ENCODE measurements at regions not wholly inside any gene's neighbourhood (a gene's known extent, or its start where the extent isn't known, plus 50 kb on each side); places are given as distances from the start of the nearest gene placed in this dataset.

GRCh38 chr7:114755856-114756255, 166.0 kb upstream of the MDFIC start:
- Histone ChIP-seq H3K9me3 (ENCODE audit: control insufficient read depth, insufficient read depth, low read length) (no peaks in the 10 kb centered on the region), H3K27me3 (ENCODE audit: control insufficient read depth, insufficient read depth, low read length) (no peaks in the 10 kb centered on the region; the same call in 1 of the 2 replicates), H3K4me3 (ENCODE audit: low read depth, low read length) (no peak overlapping the region), H3K36me3 (ENCODE audit: control insufficient read depth, insufficient read depth, low read length) (no peaks in the 10 kb centered on the region), H3K4me1 (ENCODE audit: control insufficient read depth, insufficient read depth, low read length) (no peaks in the 10 kb centered on the region), H3K27ac (ENCODE audit: low read depth, low read length) (no peak overlapping the region), H3K9ac (ENCODE audit: low read depth, low read length) (no peak overlapping the region)

- no peaks in the 10 kb centered on the region; the same call in 1 of the 2 replicates for H3K27me3 ChIP-seq (ENCODE audit: control insufficient read depth, insufficient read depth, low read length)
- no peak overlapping the region for H3K9ac ChIP-seq (ENCODE audit: low read depth, low read length)
- no peaks in the 10 kb centered on the region for H3K36me3 ChIP-seq (ENCODE audit: control insufficient read depth, insufficient read depth, low read length)
- no peak overlapping the region for H3K27ac ChIP-seq (ENCODE audit: low read depth, low read length)
- H3K4me1 ChIP-seq (ENCODE audit: control insufficient read depth, insufficient read depth, low read length) = no peaks in the 10 kb centered on the region
- H3K9me3 ChIP-seq (ENCODE audit: control insufficient read depth, insufficient read depth, low read length) = no peaks in the 10 kb centered on the region
- no peak overlapping the region for H3K4me3 ChIP-seq (ENCODE audit: low read depth, low read length)
Measured at GRCh38 chr7:114758661-114759227, 163.2 kb upstream of the MDFIC start.

DNA sequence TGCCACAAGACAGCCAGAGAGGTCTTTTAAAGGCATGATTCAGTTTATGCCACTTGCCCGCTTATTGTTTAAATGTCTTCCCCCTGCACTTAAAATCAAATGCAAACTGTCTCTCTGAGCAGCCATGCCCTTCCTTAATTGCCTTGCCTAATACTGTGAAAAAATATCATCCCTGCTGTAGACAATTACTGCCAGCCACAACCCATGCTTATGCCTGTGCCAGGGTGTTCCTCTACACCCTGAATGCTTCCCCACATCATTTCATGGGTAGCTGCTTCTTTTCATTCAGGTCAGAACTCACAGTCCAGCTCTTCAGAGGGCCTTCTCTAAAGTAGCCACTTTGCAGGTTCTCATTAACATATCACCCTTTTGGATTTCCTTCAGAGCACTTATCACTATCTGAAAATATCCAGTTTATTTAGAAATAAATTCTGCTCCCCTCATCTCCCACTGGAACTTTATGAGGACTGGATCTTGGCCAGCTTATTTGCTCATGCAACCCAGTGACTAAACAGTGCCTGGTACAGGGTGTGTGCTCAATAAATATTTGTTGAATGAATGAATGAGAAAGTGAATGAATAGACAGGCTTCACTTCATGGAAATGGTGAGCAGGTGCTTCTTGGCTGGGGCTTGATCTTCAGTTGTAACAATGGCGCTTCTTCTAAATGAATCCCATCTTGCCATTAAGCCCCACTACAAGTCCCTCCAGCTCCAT, 162.4 kb upstream of the MDFIC start:
- Histone ChIP-seq H3K9ac (ENCODE audit: low read depth, low read length) (no peak overlapping the region), H3K4me3 (ENCODE audit: low read depth, low read length) (no peak overlapping the region)

DNA sequence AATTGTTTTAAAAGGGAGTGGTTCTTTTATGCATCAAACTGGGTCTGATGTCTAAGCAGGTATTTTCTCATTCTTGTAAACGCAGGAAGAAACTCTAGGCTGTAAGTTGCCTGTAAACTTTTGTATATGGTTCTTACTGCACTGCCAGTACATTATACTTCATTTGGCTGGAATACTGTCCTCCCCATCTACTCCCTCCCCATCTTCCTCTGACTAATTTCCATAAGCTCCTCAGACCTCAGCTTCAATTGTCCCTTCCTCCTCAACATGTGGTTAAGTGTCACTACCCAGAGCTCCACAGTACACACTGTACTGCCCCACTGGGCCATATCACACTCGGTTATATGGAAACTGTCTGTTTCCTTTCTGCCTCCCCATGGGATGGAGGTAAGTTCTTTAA, 161.4 kb upstream of the MDFIC start:
- H3K27ac ChIP-seq (ENCODE audit: low read depth, low read length) = no peak overlapping the region
- H3K4me3 ChIP-seq (ENCODE audit: low read depth, low read length) = no peak overlapping the region
- no peaks in the 10 kb centered on the region; the same call in 1 of the 2 replicates for H3K27me3 ChIP-seq (ENCODE audit: control insufficient read depth, insufficient read depth, low read length)
- H3K9ac ChIP-seq (ENCODE audit: low read depth, low read length) = no peak overlapping the region
- H3K9me3 ChIP-seq (ENCODE audit: control insufficient read depth, insufficient read depth, low read length) = no peaks in the 10 kb centered on the region
- H3K4me1 ChIP-seq (ENCODE audit: control insufficient read depth, insufficient read depth, low read length) = no peaks in the 10 kb centered on the region
- no peaks in the 10 kb centered on the region for H3K36me3 ChIP-seq (ENCODE audit: control insufficient read depth, insufficient read depth, low read length)

More for the DNA sequence above, 162.4 kb upstream of the MDFIC start:
- no peaks in the 10 kb centered on the region for H3K9me3 ChIP-seq (ENCODE audit: control insufficient read depth, insufficient read depth, low read length)
- H3K27me3 ChIP-seq (ENCODE audit: control insufficient read depth, insufficient read depth, low read length) = no peaks in the 10 kb centered on the region; the same call in 1 of the 2 replicates
- no peak overlapping the region for H3K27ac ChIP-seq (ENCODE audit: low read depth, low read length)
- no peaks in the 10 kb centered on the region for H3K36me3 ChIP-seq (ENCODE audit: control insufficient read depth, insufficient read depth, low read length)
- H3K4me1 ChIP-seq (ENCODE audit: control insufficient read depth, insufficient read depth, low read length) = no peaks in the 10 kb centered on the region

GRCh38 chr7:114761973-114762372, 159.9 kb upstream of the MDFIC start:
- Histone ChIP-seq H3K9me3 (ENCODE audit: control insufficient read depth, insufficient read depth, low read length) (no peaks in the 10 kb centered on the region), H3K4me3 (ENCODE audit: low read depth, low read length) (no peak overlapping the region), H3K4me1 (ENCODE audit: control insufficient read depth, insufficient read depth, low read length) (no peaks in the 10 kb centered on the region), H3K36me3 (ENCODE audit: control insufficient read depth, insufficient read depth, low read length) (no peaks in the 10 kb centered on the region), H3K27me3 (ENCODE audit: control insufficient read depth, insufficient read depth, low read length) (no peaks in the 10 kb centered on the region), H3K9ac (ENCODE audit: low read depth, low read length) (no peak overlapping the region), H3K27ac (ENCODE audit: low read depth, low read length) (no peak overlapping the region)

- Histone ChIP-seq H3K27ac (ENCODE audit: low read depth, low read length) (no peak overlapping the region), H3K27me3 (ENCODE audit: control insufficient read depth, insufficient read depth, low read length) (no peaks in the 10 kb centered on the region), H3K9ac (ENCODE audit: low read depth, low read length) (no peak overlapping the region), H3K9me3 (ENCODE audit: control insufficient read depth, insufficient read depth, low read length) (no peaks in the 10 kb centered on the region), H3K36me3 (ENCODE audit: control insufficient read depth, insufficient read depth, low read length) (no peaks in the 10 kb centered on the region), H3K4me3 (ENCODE audit: low read depth, low read length) (no peak overlapping the region), H3K4me1 (ENCODE audit: control insufficient read depth, insufficient read depth, low read length) (no peaks in the 10 kb centered on the region)
Measured at GRCh38 chr7:114765331-114766040, 156.4 kb upstream of the MDFIC start.

DNA sequence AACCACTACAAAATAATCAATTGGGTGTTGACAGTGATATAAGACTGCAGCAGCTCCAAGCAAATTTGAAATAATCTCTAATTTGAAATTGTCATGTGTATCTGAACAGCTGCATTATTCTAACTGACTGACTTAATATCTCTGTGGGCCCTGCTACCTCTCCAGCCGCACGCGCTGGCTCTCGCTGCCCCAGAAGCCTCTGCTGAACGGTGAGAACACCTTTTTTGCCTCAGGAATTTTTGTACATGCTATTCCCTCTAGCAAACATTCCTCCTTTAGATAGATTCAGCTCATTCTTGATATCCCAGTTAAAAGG, 155.9 kb upstream of the MDFIC start:
- no peak overlapping the region for H3K27ac ChIP-seq (ENCODE audit: low read depth, low read length)
- H3K36me3 ChIP-seq (ENCODE audit: control insufficient read depth, insufficient read depth, low read length) = no peaks in the 10 kb centered on the region
- no peaks in the 10 kb centered on the region for H3K4me1 ChIP-seq (ENCODE audit: control insufficient read depth, insufficient read depth, low read length)
- no peaks in the 10 kb centered on the region for H3K9me3 ChIP-seq (ENCODE audit: control insufficient read depth, insufficient read depth, low read length)
- H3K9ac ChIP-seq (ENCODE audit: low read depth, low read length) = no peak overlapping the region
- no peak overlapping the region for H3K4me3 ChIP-seq (ENCODE audit: low read depth, low read length)
- no peaks in the 10 kb centered on the region for H3K27me3 ChIP-seq (ENCODE audit: control insufficient read depth, insufficient read depth, low read length)

DNA sequence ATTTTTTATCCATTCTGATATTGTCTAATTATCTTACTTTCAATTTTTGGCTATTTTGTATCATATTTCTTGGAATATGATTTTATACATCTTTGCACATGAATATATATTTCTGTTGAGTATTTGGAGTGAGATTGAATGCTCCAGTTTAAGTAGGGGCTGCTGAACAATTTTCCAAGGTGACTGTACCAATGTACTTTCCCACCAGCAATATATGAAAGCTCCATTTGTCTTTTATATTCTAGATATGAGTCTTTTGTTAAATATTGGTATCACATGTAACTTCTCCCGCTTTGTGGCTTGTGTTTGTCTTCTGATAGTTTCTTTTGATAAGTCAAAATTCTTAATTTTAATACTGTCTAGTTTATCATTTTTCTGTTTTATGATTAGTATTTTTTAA, 144.6 kb upstream of the MDFIC start:
- no peaks in the 10 kb centered on the region for H3K27me3 ChIP-seq (ENCODE audit: control insufficient read depth, insufficient read depth, low read length)
- no peak overlapping the region for H3K9ac ChIP-seq (ENCODE audit: low read depth, low read length)
- no peaks in the 10 kb centered on the region for H3K9me3 ChIP-seq (ENCODE audit: control insufficient read depth, insufficient read depth, low read length)
- H3K4me3 ChIP-seq (ENCODE audit: low read depth, low read length) = no peak overlapping the region
- no peak overlapping the region for H3K27ac ChIP-seq (ENCODE audit: low read depth, low read length)
- no peaks in the 10 kb centered on the region for H3K36me3 ChIP-seq (ENCODE audit: control insufficient read depth, insufficient read depth, low read length)
- H3K4me1 ChIP-seq (ENCODE audit: control insufficient read depth, insufficient read depth, low read length) = peaks cover 16% of the 10 kb centered on the region

DNA sequence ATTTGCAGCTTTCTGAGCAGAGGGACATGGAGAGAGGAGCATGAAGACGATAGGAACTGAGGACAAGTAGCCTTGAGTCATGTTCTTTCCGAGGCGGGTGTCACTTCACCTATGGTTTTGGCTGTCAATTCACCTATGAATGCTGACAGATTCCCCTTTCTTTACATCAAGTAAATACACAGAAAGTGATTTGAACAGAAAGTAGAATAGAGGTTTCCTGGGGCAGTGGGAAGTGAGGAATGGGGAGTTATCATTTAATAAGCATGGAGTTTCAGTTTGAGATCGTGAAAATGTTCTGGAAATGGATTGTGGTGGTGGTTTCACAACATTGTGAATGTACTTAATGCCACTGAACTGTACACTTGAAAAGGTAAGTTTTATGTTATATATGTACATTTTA, 138.4 kb upstream of the MDFIC start:
- Histone ChIP-seq H3K27me3 (ENCODE audit: control insufficient read depth, insufficient read depth, low read length) (no peaks in the 10 kb centered on the region), H3K9me3 (ENCODE audit: control insufficient read depth, insufficient read depth, low read length) (no peaks in the 10 kb centered on the region), H3K9ac (ENCODE audit: low read depth, low read length) (no peak overlapping the region), H3K36me3 (ENCODE audit: control insufficient read depth, insufficient read depth, low read length) (no peaks in the 10 kb centered on the region), H3K4me1 (ENCODE audit: control insufficient read depth, insufficient read depth, low read length) (peaks cover 13% of the 10 kb centered on the region), H3K27ac (ENCODE audit: low read depth, low read length) (no peak overlapping the region), H3K4me3 (ENCODE audit: low read depth, low read length) (no peak overlapping the region)

GRCh38 chr7:114784177-114784576, 137.7 kb upstream of the MDFIC start:
- Histone ChIP-seq H3K4me3 (ENCODE audit: low read depth, low read length) (no peak overlapping the region), H3K27ac (ENCODE audit: low read depth, low read length) (no peak overlapping the region), H3K36me3 (ENCODE audit: control insufficient read depth, insufficient read depth, low read length) (no peaks in the 10 kb centered on the region), H3K9ac (ENCODE audit: low read depth, low read length) (no peak overlapping the region), H3K4me1 (ENCODE audit: control insufficient read depth, insufficient read depth, low read length) (peaks cover 6% of the 10 kb centered on the region), H3K27me3 (ENCODE audit: control insufficient read depth, insufficient read depth, low read length) (no peaks in the 10 kb centered on the region), H3K9me3 (ENCODE audit: control insufficient read depth, insufficient read depth, low read length) (no peaks in the 10 kb centered on the region)

GRCh38 chr7:114784746-114785145, 137.1 kb upstream of the MDFIC start:
- Histone ChIP-seq H3K27me3 (ENCODE audit: control insufficient read depth, insufficient read depth, low read length) (no peaks in the 10 kb centered on the region), H3K27ac (ENCODE audit: low read depth, low read length) (no peak overlapping the region), H3K4me1 (ENCODE audit: control insufficient read depth, insufficient read depth, low read length) (peaks cover under 1% of the 10 kb centered on the region; the same call in 1 of the 2 replicates), H3K4me3 (ENCODE audit: low read depth, low read length) (no peak overlapping the region), H3K36me3 (ENCODE audit: control insufficient read depth, insufficient read depth, low read length) (no peaks in the 10 kb centered on the region), H3K9ac (ENCODE audit: low read depth, low read length) (no peak overlapping the region), H3K9me3 (ENCODE audit: control insufficient read depth, insufficient read depth, low read length) (no peaks in the 10 kb centered on the region)
